Activated CD8-positive, alpha-beta memory T cell treated with anti-CD3 and anti-CD28 coated beads, Interleukin-2, amount 10 ng/mL, durations not matched to agents 7 days and 5 days (primary cell): ENCODE measurements at regions not wholly inside any gene's neighbourhood (a gene's known extent, or its start where the extent isn't known, plus 50 kb on each side); places are given as distances from the start of the nearest gene placed in this dataset.

ENCODE experiments used
- ATAC-seq: fragments of 150-1000 bp; cut with Tn5 transposase; one replicate; pipeline ENCODE4 v1.10.0; 2021; ENCODE audit warnings: moderate library complexity
- CTCF ChIA-PET: fragments of 350-600 bp; sonication (Branson Sonifier 250); formaldehyde crosslinking; loops from one replicate; lab custom pipeline; 2021; ENCODE audit warnings: antibody characterized with exemption; lab: Charles Lee
- DNase-seq: peaks from one replicate; pipeline ENCODE4 v3.0.0-alpha.2; 2020
- H3K27ac Mint-ChIP-seq: one replicate; pipeline ENCODE4 v1.8.0; 2021; ENCODE audit warnings: mild to moderate bottlenecking, mixed read lengths
- H3K27me3 Mint-ChIP-seq: one replicate; pipeline ENCODE4 v1.8.0; 2021; ENCODE audit warnings: mixed read lengths
- H3K36me3 Mint-ChIP-seq: one replicate; pipeline ENCODE4 v1.8.0; 2021; ENCODE audit warnings: mild to moderate bottlenecking, mixed read lengths
- H3K4me1 Mint-ChIP-seq: one replicate; pipeline ENCODE4 v1.8.0; 2021; ENCODE audit warnings: mixed read lengths
- H3K4me3 Mint-ChIP-seq: one replicate; pipeline ENCODE4 v1.8.0; 2021; ENCODE audit warnings: mild to moderate bottlenecking, moderate library complexity, mixed read lengths
- H3K9me3 Mint-ChIP-seq: one replicate; pipeline ENCODE4 v1.8.0; 2022; ENCODE audit warnings: low read depth, mixed read lengths

DNA sequence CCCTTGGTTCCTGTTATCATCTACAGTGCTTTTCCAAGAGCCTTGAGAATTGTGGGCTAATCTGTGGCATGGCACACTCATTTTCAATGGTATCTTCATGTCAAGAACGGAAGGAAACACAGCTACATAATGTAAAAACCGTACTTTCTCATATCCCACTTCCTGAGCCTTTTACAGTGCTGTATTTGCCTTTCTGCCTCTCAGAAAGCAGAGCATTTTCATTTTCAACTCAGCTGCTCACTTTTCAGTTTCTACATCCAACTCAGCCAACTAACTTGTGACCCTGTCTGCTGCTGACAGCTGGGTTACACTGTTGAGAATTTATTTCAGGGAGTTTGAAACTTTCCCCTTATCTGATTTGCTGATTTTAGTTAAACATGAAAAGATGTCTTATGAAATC, 875.8 kb upstream of the KCND2 start:
- Mint-ChIP-seq H3K4me1 (no peaks in the 10 kb centered on the region), H3K36me3 (no peaks in the 10 kb centered on the region), H3K4me3 (no peak overlapping the region), H3K27ac (no peak overlapping the region), H3K9me3 (no peaks in the 10 kb centered on the region), H3K27me3 (no peaks in the 10 kb centered on the region)
- no peak for DNase-seq
- CTCF ChIA-PET, result interaction anchor here (0.6 kb wide), 1 partner anchor 1144 kb away, joined by 3 read pairs; no protein-coding TSS in a partner anchor
- ATAC-seq, result no peak

DNA sequence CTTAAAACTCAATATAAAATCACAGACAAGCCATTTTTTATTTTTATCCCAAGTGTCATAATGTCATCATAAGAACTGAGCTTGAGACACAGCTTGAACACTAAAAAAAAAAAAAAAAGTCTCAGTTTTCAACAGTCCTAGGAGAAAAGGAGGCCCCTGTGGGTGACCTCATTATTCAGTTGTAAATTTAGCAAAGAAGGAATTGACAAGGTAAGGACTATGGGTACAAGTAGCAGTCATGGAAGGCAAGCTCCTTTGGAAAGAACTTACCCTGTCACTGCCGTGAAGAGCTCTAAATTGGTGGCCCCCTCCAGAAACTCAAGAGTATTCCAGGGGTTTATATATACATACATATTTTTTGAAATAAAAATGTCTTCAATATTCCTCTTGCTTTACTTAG, 864.4 kb upstream of the KCND2 start:
- DNase-seq (no peak), ATAC-seq (no peak)
- no peaks in the 10 kb centered on the region for H3K27me3 Mint-ChIP-seq
- CTCF ChIA-PET, result no interaction called here
- no peak overlapping the region for H3K4me3 Mint-ChIP-seq
- H3K9me3 Mint-ChIP-seq, result no peaks in the 10 kb centered on the region
- H3K27ac Mint-ChIP-seq, result no peak overlapping the region
- no peaks in the 10 kb centered on the region for H3K36me3 Mint-ChIP-seq
- no peaks in the 10 kb centered on the region for H3K4me1 Mint-ChIP-seq

DNA sequence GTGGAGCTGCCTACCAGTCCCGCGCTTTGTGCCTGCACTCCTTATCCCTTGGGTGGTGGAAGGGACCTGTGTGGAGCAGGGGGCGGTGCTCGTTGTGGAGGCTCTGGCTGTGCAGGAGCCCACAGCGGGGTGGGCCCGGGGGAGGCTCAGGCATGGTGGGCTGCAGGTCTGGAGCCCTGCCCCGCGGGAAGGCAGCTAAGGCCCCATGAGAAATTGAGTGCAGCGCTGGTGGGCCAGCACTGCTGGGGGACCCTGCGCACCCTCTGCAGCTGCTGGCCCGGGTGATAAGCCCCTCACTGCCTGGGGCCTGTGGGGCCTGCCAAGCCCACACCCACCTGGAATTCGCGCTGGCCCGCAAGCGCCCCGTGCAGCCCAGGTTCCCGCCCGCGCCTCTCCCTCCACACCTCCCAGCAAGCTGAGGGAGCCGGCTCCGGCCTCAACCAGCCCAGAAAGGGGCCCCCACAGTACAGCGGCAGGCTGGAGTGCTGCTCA, 859.6 kb upstream of the KCND2 start:
- ATAC-seq (no peak), DNase-seq (no peak)
- H3K36me3 Mint-ChIP-seq, result no peaks in the 10 kb centered on the region
- H3K9me3 Mint-ChIP-seq, result no peaks in the 10 kb centered on the region
- no peak overlapping the region for H3K27ac Mint-ChIP-seq
- CTCF ChIA-PET, result no interaction called here
- H3K4me1 Mint-ChIP-seq, result no peaks in the 10 kb centered on the region
- no peak overlapping the region for H3K4me3 Mint-ChIP-seq
- no peaks in the 10 kb centered on the region for H3K27me3 Mint-ChIP-seq

DNA sequence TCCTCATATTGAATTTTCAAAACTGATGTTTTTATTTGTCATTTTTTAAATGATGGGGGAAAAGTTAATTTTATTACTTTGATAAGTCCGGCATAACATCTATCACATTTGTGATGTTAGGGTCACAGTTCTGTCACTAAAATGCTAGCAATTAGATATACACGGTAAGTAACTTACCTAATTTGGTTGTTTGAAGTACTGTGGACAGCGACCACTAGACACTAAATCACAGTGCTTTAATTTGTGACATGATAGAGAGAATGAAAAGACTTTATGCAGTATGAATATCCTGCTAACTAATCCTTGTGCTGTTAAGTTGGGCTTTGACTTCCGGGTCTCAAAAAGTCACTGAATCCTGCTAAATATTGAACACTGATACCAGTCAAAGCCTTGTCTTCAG, 857.3 kb upstream of the KCND2 start:
- CTCF ChIA-PET, result no interaction called here
- H3K36me3 Mint-ChIP-seq, result no peaks in the 10 kb centered on the region
- ATAC-seq, result no peak

DNA sequence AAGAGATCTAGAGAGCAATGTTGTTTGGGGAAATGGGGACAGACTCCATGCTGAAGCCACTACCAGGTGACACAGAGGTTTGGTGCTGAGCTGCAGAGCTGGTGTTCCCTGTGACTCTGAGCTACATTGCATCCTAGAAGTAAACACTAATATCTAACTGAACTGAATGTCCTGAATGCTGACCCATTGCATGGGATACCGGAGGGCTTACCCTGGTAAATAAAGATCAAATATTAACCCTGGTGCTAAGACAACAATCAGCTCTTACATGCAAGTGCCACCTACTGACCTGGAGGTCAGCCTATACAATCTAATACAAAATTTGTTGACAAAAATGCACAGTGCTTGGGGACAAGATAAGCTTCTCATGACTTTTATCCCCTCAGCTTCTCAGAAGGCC, 851.3 kb upstream of the KCND2 start:
- Mint-ChIP-seq H3K9me3 (no peaks in the 10 kb centered on the region), H3K4me1 (no peaks in the 10 kb centered on the region), H3K36me3 (no peaks in the 10 kb centered on the region), H3K27ac (no peak overlapping the region), H3K27me3 (no peaks in the 10 kb centered on the region), H3K4me3 (no peak overlapping the region)
- DNase-seq (no peak), ATAC-seq (no peak)
- CTCF ChIA-PET, result no interaction called here

More for the DNA sequence above, 857.3 kb upstream of the KCND2 start:
- Mint-ChIP-seq H3K27ac (no peak overlapping the region), H3K9me3 (no peaks in the 10 kb centered on the region), H3K4me3 (no peak overlapping the region), H3K4me1 (no peaks in the 10 kb centered on the region), H3K27me3 (no peaks in the 10 kb centered on the region)
- no peak for DNase-seq

DNA sequence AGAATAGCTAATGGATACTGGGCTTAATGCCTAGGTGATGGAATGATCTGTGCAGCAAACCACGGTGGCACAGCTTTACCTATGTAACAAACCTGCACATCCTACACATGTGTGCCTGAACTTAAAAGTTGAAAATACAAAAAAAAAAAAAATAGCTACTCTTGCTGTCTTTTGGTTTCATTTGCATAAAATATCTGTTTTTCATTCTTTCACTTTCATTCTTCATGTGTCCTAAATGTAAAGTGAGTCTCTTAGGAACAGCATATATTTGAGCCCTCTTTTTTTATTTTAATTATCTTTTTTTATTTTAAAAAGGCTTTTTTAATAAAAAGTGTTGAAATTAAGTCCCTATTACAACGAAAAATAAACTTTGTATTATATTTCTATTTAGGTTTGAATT, 836.1 kb upstream of the KCND2 start:
- no peaks in the 10 kb centered on the region for H3K4me1 Mint-ChIP-seq
- H3K27ac Mint-ChIP-seq, result no peak overlapping the region
- no peaks in the 10 kb centered on the region for H3K36me3 Mint-ChIP-seq
- no peaks in the 10 kb centered on the region for H3K27me3 Mint-ChIP-seq
- no peak for ATAC-seq
- no peak for DNase-seq
- peaks cover 2% of the 10 kb centered on the region for H3K9me3 Mint-ChIP-seq
- no peak overlapping the region for H3K4me3 Mint-ChIP-seq
- CTCF ChIA-PET, result no interaction called here

DNA sequence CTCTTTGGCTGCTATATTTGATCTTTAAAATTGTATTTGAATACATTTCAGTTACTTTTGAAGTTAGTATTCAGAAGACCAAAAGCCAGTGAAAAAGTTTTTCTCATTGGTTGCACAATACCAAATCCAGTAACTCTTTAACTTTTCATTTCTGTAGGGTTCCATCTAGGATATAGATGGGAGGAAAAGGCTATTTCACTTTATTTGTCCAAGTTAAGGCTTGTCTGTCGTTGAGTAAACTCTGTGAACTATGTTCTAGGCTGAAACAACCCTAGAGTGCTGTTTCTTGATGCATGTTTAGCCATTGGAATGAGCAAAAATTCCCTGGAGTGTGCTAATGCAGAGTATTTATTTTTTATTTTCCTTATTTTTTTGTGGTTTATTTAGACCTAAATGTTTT, 834.7 kb upstream of the KCND2 start:
- peaks cover 4% of the 10 kb centered on the region for H3K9me3 Mint-ChIP-seq
- no peaks in the 10 kb centered on the region for H3K4me1 Mint-ChIP-seq
- no peak overlapping the region for H3K27ac Mint-ChIP-seq
- no peak for ATAC-seq
- CTCF ChIA-PET, result no interaction called here
- no peak for DNase-seq
- H3K36me3 Mint-ChIP-seq, result no peaks in the 10 kb centered on the region
- H3K27me3 Mint-ChIP-seq, result no peaks in the 10 kb centered on the region
- H3K4me3 Mint-ChIP-seq, result no peak overlapping the region

DNA sequence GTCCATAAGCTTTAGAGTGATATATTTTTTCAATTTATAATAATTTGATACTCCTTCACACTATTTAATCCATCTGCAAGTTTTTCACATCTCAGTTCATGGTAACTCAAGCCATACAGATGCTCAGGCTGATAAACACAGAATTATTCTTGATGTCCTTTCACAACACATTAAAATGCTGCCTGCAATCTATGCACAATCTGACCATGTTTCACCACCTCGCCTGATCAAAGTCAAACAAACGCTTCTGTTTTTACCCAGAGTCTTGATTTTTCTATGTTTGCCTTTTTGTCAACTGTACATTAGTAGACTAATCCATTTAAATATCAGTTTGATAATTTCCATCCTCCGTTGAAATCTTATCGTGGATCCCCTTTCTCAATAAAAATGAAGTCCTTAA, 833.8 kb upstream of the KCND2 start:
- H3K27me3 Mint-ChIP-seq, result no peaks in the 10 kb centered on the region
- no peak for DNase-seq
- H3K27ac Mint-ChIP-seq, result no peak overlapping the region

DNA sequence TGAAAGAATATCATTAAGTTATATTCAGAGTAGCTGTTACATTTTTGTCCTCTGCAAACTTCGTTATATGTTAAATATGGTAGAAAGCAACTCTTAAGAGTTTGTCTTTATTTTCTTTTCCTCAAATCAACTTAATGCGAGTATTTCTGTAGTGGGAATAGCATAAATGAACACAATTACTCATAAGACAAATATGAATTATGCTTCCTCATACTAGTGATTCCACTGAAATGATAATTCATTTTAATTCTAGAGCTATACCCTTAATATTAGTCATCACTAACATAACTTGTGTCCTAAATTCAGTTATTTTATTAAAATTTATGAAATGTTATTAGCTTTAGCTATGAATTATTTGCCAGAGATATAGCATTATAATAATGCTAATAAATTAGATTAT, 820.6 kb upstream of the KCND2 start:
- H3K9me3 Mint-ChIP-seq, result peaks cover 9% of the 10 kb centered on the region
- DNase-seq (no peak), ATAC-seq (no peak)
- no peak overlapping the region for H3K4me3 Mint-ChIP-seq
- H3K27ac Mint-ChIP-seq, result no peak overlapping the region
- H3K36me3 Mint-ChIP-seq, result no peaks in the 10 kb centered on the region
- CTCF ChIA-PET, result no interaction called here
- H3K27me3 Mint-ChIP-seq, result no peaks in the 10 kb centered on the region
- no peaks in the 10 kb centered on the region for H3K4me1 Mint-ChIP-seq

More for the DNA sequence above, 833.8 kb upstream of the KCND2 start:
- CTCF ChIA-PET, result no interaction called here
- H3K9me3 Mint-ChIP-seq, result peaks cover 6% of the 10 kb centered on the region
- no peak overlapping the region for H3K4me3 Mint-ChIP-seq
- ATAC-seq, result no peak
- no peaks in the 10 kb centered on the region for H3K4me1 Mint-ChIP-seq
- no peaks in the 10 kb centered on the region for H3K36me3 Mint-ChIP-seq

DNA sequence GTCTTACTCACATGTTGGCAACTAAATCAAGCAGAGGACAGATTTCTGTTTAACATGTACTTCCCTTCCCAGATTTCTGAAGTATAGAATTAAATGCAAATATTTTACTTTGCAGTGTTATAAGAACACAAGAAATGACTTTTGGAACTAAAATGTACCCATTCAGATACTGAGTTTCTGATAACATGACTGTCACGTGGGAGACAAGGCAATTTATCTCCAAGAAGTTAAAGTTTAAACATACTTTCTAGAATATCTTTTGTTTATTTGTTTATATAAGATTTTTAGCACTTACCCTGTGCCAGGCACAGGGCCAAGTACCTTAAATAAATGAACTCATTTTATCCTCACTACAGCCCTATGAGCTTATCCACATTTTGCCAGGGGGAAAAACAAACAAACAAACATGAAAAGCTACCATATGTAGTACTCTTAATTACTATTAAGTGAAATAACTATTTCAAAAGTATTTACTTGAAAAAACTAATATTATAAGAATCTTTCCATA, 807.1 kb upstream of the KCND2 start:
- no peaks in the 10 kb centered on the region for H3K4me1 Mint-ChIP-seq
- no peak for ATAC-seq
- DNase-seq, result no peak
- no peak overlapping the region for H3K4me3 Mint-ChIP-seq
- no peaks in the 10 kb centered on the region for H3K27me3 Mint-ChIP-seq
- CTCF ChIA-PET, result no interaction called here
- H3K36me3 Mint-ChIP-seq, result no peaks in the 10 kb centered on the region
- H3K9me3 Mint-ChIP-seq, result peaks cover 4% of the 10 kb centered on the region
- no peak overlapping the region for H3K27ac Mint-ChIP-seq

DNA sequence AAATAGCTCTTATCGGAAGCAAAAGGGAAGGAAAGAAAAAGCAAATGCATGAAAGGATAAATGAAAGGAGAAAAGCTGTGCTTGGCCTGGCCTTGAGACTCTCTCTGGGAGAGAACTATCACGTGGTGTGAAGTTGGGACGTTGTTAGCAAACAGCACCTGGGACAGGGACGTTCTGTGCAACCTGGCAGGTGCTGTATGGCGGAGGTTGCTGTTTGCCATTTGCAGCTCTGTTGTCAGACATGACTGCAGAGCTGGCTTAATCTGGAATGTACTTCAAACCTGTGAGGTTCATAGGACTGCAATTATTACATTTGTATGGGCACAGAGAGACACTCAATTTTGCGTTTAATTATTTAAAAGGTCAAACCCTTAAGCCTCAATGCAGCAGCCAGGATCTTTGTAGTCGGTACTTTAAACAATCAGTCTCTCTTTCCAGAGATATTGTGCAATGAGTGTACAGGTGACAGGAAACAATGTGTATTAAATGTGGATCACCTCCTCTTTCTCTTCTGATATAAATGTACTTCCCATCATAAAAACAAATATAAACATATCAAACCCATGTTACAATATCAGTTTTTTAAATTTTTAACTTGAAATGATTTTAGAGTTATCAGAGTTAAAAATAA, 800.5 kb upstream of the KCND2 start:
- CTCF ChIA-PET, result no interaction called here
- Mint-ChIP-seq H3K4me3 (no peak overlapping the region), H3K27me3 (no peaks in the 10 kb centered on the region), H3K36me3 (no peaks in the 10 kb centered on the region), H3K9me3 (peaks cover 4% of the 10 kb centered on the region), H3K4me1 (no peaks in the 10 kb centered on the region), H3K27ac (no peak overlapping the region)
- no peak for DNase-seq
- ATAC-seq, result no peak

DNA sequence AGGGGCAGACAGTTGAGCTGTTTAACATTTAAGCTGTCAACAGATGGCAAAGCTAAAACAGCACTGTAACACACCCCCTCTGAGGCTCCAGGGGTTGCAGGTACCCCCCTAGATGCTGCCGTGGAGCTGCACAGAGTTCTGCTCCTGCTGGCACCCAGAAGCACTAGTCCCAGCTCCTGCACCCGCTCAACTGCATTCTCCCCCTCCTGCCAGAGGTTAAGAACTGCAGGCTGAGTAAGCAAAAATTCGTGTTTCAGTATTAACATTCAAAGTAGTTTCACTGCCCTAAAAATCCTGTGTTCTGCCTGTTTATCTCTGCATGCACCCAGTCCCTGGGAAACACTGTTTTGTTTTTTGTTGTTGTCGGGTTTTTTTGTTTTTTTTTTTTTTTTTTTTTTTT, 790.8 kb upstream of the KCND2 start:
- H3K4me1 Mint-ChIP-seq, result no peaks in the 10 kb centered on the region
- ATAC-seq, result no peak

DNA sequence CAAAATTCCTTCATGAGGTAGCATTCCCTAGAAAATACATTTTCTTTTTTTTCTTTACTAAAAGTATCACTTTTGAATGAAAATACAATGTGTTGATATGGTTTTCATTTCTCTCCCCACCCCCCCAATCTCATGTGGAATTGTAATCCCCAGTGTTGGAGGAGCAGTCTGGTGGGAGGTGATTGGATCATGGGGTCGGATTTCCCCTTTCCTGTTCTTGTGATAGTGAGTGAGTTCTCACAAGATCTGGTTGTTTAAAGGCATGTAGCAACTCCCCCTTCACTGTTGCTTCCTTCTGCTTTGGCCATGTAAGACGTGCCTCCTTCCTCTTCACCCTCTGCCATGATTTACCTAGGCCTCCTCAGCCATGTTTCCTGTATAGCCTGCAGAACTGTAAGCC, 790.3 kb upstream of the KCND2 start:
- no peaks in the 10 kb centered on the region for H3K4me1 Mint-ChIP-seq
- H3K27me3 Mint-ChIP-seq, result no peaks in the 10 kb centered on the region
- no peak for DNase-seq
- H3K4me3 Mint-ChIP-seq, result no peak overlapping the region
- no peaks in the 10 kb centered on the region for H3K36me3 Mint-ChIP-seq
- no peak for ATAC-seq
- peaks cover 11% of the 10 kb centered on the region for H3K9me3 Mint-ChIP-seq
- CTCF ChIA-PET, result no interaction called here
- no peak overlapping the region for H3K27ac Mint-ChIP-seq

More for the DNA sequence above, 790.8 kb upstream of the KCND2 start:
- peaks cover 11% of the 10 kb centered on the region for H3K9me3 Mint-ChIP-seq
- no peaks in the 10 kb centered on the region for H3K27me3 Mint-ChIP-seq
- no peak overlapping the region for H3K27ac Mint-ChIP-seq
- no peak overlapping the region for H3K4me3 Mint-ChIP-seq
- no peak for DNase-seq
- CTCF ChIA-PET, result no interaction called here
- H3K36me3 Mint-ChIP-seq, result no peaks in the 10 kb centered on the region

DNA sequence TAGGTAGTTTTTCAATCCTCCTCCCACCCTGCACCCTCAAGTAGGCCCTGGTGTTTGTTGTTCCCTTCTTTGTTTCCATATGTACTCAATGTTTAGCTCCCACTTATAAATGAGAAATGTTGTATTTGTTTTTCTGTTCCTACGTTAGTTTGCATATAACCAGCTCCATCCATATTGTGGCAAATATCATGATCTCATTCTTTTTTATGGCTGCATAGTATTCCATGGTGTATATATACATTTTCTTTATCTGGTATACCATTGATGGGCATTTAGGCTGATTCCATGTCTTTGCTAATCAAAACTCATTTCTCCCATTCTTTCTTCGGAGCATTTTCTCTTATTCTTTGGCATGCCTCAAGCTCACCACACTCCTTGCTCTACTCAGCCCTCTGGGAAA, 789.6 kb upstream of the KCND2 start:
- Mint-ChIP-seq H3K4me1 (no peaks in the 10 kb centered on the region), H3K9me3 (peaks cover 11% of the 10 kb centered on the region), H3K27ac (no peak overlapping the region), H3K4me3 (no peak overlapping the region), H3K27me3 (no peaks in the 10 kb centered on the region), H3K36me3 (no peaks in the 10 kb centered on the region)
- no peak for DNase-seq
- ATAC-seq, result no peak
- CTCF ChIA-PET, result no interaction called here
